Activated B cell treated with CpG ODN at 0.5 μM for 24 hours (primary cell): ENCODE measurements at regions not wholly inside any gene's neighbourhood (a gene's known extent, or its start where the extent isn't known, plus 50 kb on each side); places are given as distances from the start of the nearest gene placed in this dataset.

Experiments
- ATAC-seq: fragments of 200-7000 bp; cut with Tn5 transposase; one replicate; pipeline ENCODE4 v1.10.0; 2021; ENCODE audit warnings: low read depth, mild to moderate bottlenecking, moderate library complexity
- CTCF ChIA-PET: fragments of 350-600 bp; sonication (Branson Sonifier 250); formaldehyde crosslinking; loops from one replicate; lab custom pipeline; 2021; ENCODE audit warnings: antibody characterized with exemption; lab: Charles Lee
- POLR2A ChIA-PET: fragments of 350-600 bp; sonication (Branson Sonifier 250); formaldehyde crosslinking; loops from one replicate; lab custom pipeline; 2021; ENCODE audit warnings: antibody characterized with exemption; lab: Charles Lee
- DNase-seq: peaks from one replicate; pipeline ENCODE4 v3.0.0; 2022
- H3K27ac Mint-ChIP-seq: one replicate; pipeline ENCODE4 v1.8.0; 2020; ENCODE audit warnings: mixed read lengths
- H3K27me3 Mint-ChIP-seq: one replicate; pipeline ENCODE4 v1.8.0; 2021; ENCODE audit warnings: mixed read lengths
- H3K36me3 Mint-ChIP-seq: one replicate; pipeline ENCODE4 v1.8.0; 2021; ENCODE audit warnings: low read depth, mixed read lengths
- H3K4me1 Mint-ChIP-seq: one replicate; pipeline ENCODE4 v1.8.0; 2021; ENCODE audit warnings: mixed read lengths
- H3K4me3 Mint-ChIP-seq: one replicate; pipeline ENCODE4 v1.8.0; 2020; ENCODE audit warnings: mild to moderate bottlenecking, mixed read lengths
- H3K9me3 Mint-ChIP-seq: one replicate; pipeline ENCODE4 v1.8.0; 2020; ENCODE audit warnings: mixed read lengths
- CTCF ChIP-seq: fragments of 200-600 bp; IDR thresholded peaks from one replicate; pipeline ENCODE4 v1.8.0; 2022; ENCODE audit warnings: antibody characterized with exemption, mild to moderate bottlenecking
- intact Hi-C: fragments of 100-400 bp; cut with micrococcal nuclease; formaldehyde crosslinking; loops from one replicate; pipeline ENCODE4 v1.15.1; 2024

- Mint-ChIP-seq H3K4me3 (no peak overlapping the region), H3K4me1 (peaks cover 14% of the 10 kb centered on the region), H3K27ac (no peak overlapping the region), H3K9me3 (no peaks in the 10 kb centered on the region), H3K27me3 (peaks cover 8% of the 10 kb centered on the region), H3K36me3 (no peaks in the 10 kb centered on the region)
- intact Hi-C loops, result no loop called here
- ChIA-PET CTCF (no interaction called here), POLR2A (interaction anchor here (0.7 kb wide), 1 partner anchor 20 kb away, joined by 4 read pairs; no protein-coding TSS in a partner anchor)
- ATAC-seq (no peak), DNase-seq (no peak)
- no peak for TF ChIP-seq CTCF
These were observed 63.2 kb upstream of the LPP start for GRCh38 chr3:188090620-188091309.

- no peak for DNase-seq
- ATAC-seq, result no peak
- no peak overlapping the region for H3K27ac Mint-ChIP-seq
- ChIA-PET POLR2A (no interaction called here), CTCF (no interaction called here)
- no peaks in the 10 kb centered on the region for H3K9me3 Mint-ChIP-seq
- H3K36me3 Mint-ChIP-seq, result no peaks in the 10 kb centered on the region
- no peak overlapping the region for H3K4me3 Mint-ChIP-seq
- H3K27me3 Mint-ChIP-seq, result peaks cover 7% of the 10 kb centered on the region
- H3K4me1 Mint-ChIP-seq, result peaks cover 9% of the 10 kb centered on the region
- TF ChIP-seq CTCF, result no peak
- intact Hi-C loops, result no loop called here
These were observed 62.2 kb upstream of the LPP start for GRCh38 chr3:188091746-188092145.

- Mint-ChIP-seq H3K4me1 (peaks cover 11% of the 10 kb centered on the region), H3K4me3 (no peak overlapping the region), H3K9me3 (no peaks in the 10 kb centered on the region), H3K27ac (no peak overlapping the region), H3K27me3 (peaks cover 5% of the 10 kb centered on the region), H3K36me3 (no peaks in the 10 kb centered on the region)
- no peak for TF ChIP-seq CTCF
- ChIA-PET POLR2A (no interaction called here), CTCF (no interaction called here)
- intact Hi-C loops, result no loop called here
- DNase-seq (no peak), ATAC-seq (peak; percentile 61)
These were observed 61.3 kb upstream of the LPP start for GRCh38 chr3:188092648-188093047.

DNA sequence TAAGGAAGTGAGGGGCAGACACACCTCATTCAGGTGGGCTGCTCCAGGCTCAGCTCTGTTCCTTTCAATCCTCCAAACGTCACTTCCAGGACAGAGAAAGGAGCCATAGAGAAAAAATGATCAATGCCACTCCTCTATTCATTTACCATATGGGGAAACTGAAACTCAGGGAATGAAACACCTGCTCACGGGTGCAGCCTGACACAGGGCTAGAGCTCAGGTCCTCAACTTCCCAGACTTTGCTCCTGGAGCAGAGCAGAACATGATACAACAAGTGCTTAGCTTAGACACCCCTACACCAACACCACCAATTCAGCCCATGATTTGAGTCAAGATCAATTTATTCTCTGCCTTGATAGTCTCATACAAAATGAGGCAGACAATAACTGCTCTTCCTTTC, 58.5 kb upstream of the LPP start:
- intact Hi-C loops, result no loop called here

More for the DNA sequence above, 58.5 kb upstream of the LPP start:
- TF ChIP-seq CTCF, result no peak
- Mint-ChIP-seq H3K27me3 (peaks cover 5% of the 10 kb centered on the region), H3K36me3 (no peaks in the 10 kb centered on the region), H3K27ac (no peak overlapping the region), H3K4me1 (peaks cover 19% of the 10 kb centered on the region), H3K9me3 (peaks cover under 1% of the 10 kb centered on the region), H3K4me3 (no peak overlapping the region)
- ChIA-PET POLR2A (interaction anchor here (0.6 to 1.0 kb wide), 2 partner anchors 19 to 662 kb away, joined by 4 to 10 read pairs; no protein-coding TSS in a partner anchor), CTCF (interaction anchor here (1.4 kb wide), 1 partner anchor 34 kb away, joined by 3 read pairs; no protein-coding TSS in a partner anchor)
- ATAC-seq, result no peak
- no peak for DNase-seq
